ENCODE measurements at regions not wholly inside any gene's neighbourhood (a gene's known extent, or its start where the extent isn't known, plus 50 kb on each side); places are given as distances from the start of the nearest gene placed in this dataset. TPM values are rescaled to one million over a fixed set of nuclear protein-coding genes. Genes with fewer than 3 reads are reported as not detected.

DNA sequence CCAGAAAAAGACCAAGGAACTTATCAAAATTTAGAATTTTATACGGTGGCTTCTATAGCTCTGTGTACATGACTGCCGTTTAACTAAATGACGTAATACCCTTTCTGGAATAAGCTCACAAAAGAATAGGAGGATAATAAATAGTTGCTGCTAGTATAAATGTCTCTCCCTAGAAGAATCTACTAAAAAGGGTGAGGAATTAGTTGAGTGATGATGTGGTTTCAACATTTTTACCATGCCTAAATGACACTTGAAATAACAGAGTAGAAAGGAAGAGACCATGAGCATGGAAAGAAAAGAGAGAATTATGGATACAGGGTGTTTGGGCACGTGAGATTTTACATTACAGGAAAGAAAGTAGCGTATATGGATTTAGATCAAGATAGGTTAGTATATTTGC, 231.1 kb downstream of the ARAP2 start:
- Histone ChIP-seq H3K9me3 (ENCODE audit: control insufficient read depth, low read length) (peaks cover 3% of the 10 kb centered on the region), H3K18ac (ENCODE audit: low read depth in 1 of 2, low read length in 2 of 2) (no peak overlapping the region), H3K36me3 (ENCODE audit: control insufficient read depth in 1 of 2, insufficient read depth in 2 of 2, low read depth in 1 of 2, low read length in 2 of 2) (no peaks in the 10 kb centered on the region), H4K91ac (ENCODE audit: low read length) (no peak overlapping the region), H3K9ac (ENCODE audit: low read length) (no peak overlapping the region), H3K14ac (ENCODE audit: low read length in 2 of 2) (no peak overlapping the region), H3K4ac (ENCODE audit: low read depth in 1 of 2, low read length in 2 of 2) (no peak overlapping the region), H3K4me3 (ENCODE audit: insufficient read depth in 1 of 2, low read depth in 1 of 2, low read length in 2 of 2) (no peak overlapping the region), H3K27me3 (ENCODE audit: control insufficient read depth in 1 of 2, insufficient read depth in 1 of 2, low read length in 2 of 2) (no peaks in the 10 kb centered on the region), H2BK15ac (ENCODE audit: low read depth, poor library complexity, severe bottlenecking) (no peak overlapping the region), H4K8ac (ENCODE audit: low read length) (no peak overlapping the region), H2BK5ac (ENCODE audit: low read depth, low read length, poor library complexity, severe bottlenecking) (no peak overlapping the region), H3K4me2 (ENCODE audit: low read length, poor library complexity, severe bottlenecking) (no peak overlapping the region), H3K79me1 (replicated peaks; ENCODE audit: low read length, poor library complexity, severe bottlenecking) (no peaks in the 10 kb centered on the region), H2AFZ (ENCODE audit: low read depth, low read length) (no peak overlapping the region), H2BK12ac (ENCODE audit: low read length in 2 of 2) (no peak overlapping the region), H3K23ac (ENCODE audit: low read length in 2 of 2) (no peak overlapping the region), H3K4me1 (ENCODE audit: control insufficient read depth, insufficient read depth, low read depth, low read length) (no peaks in the 10 kb centered on the region), H3K27ac (ENCODE audit: low read length, poor library complexity, severe bottlenecking) (no peak overlapping the region), H2BK120ac (ENCODE audit: low read depth, low read length) (no peak overlapping the region), H2AK5ac (ENCODE audit: low read length, severe bottlenecking) (no peak overlapping the region)
- WGBS, result 92% methylated on average over 5 of the region's 5 CpGs
- DNase-seq, result no peak

Small RNA genes in the stretch of these regions (small RNA-seq; reads per million reads assigned to genes)
- gene AC097535.2 (ENCODE audit: low read depth) (not detected), gene RF01210 (ENCODE audit: low read depth) (not detected), gene RNU6-573P (ENCODE audit: low read depth) (not detected)
